Smooth muscle cell (in vitro differentiated cells): ENCODE measurements at regions not wholly inside any gene's neighbourhood (a gene's known extent, or its start where the extent isn't known, plus 50 kb on each side); places are given as distances from the start of the nearest gene placed in this dataset.

Experiments used
- DNase-seq: peaks from one replicate; lab custom pipeline; 2025; ENCODE audit not compliant: unreplicated experiment; lab: John Stamatoyannopoulos, UW
- H2AFZ ChIP-seq: fragments of 200-600 bp; sonication (generic); 2 replicates; pipeline ENCODE4 v1.6.0; 2016; ENCODE audit warnings: antibody characterized with exemption, low read depth, mild to moderate bottlenecking
- H3F3A ChIP-seq: fragments of 200-600 bp; sonication (generic); 2 replicates; pipeline ENCODE4 v1.6.0; 2017; ENCODE audit warnings: antibody characterized with exemption, low read depth
- H3K27ac ChIP-seq: fragments of 200-600 bp; sonication (generic); 2 replicates; pipeline ENCODE4 v1.5.1; 2016; ENCODE audit warnings: low read depth, mild to moderate bottlenecking
- H3K27me3 ChIP-seq: fragments of 200-600 bp; sonication (generic); 2 replicates; pipeline ENCODE4 v1.6.1; 2016; ENCODE audit warnings: low read depth, mild to moderate bottlenecking
- H3K36me3 ChIP-seq: fragments of 200-600 bp; sonication (generic); 2 replicates; pipeline ENCODE4 v1.5.1; 2016; ENCODE audit warnings: low read depth
- H3K4me1 ChIP-seq: fragments of 200-600 bp; sonication (generic); 2 replicates; pipeline ENCODE4 v1.5.1; 2016; ENCODE audit warnings: low read depth
- H3K4me2 ChIP-seq: fragments of 200-600 bp; sonication (generic); 2 replicates; pipeline ENCODE4 v1.6.0; 2016; ENCODE audit warnings: mild to moderate bottlenecking
- H3K4me3 ChIP-seq: fragments of 200-600 bp; sonication (generic); 2 replicates; pipeline ENCODE4 v1.5.1; 2016; ENCODE audit warnings: mild to moderate bottlenecking
- H3K79me2 ChIP-seq: fragments of 200-600 bp; sonication (generic); 2 replicates; pipeline ENCODE4 v1.6.0; 2016; ENCODE audit warnings: low read depth, mild to moderate bottlenecking
- H3K9ac ChIP-seq: fragments of 200-600 bp; sonication (generic); 2 replicates; pipeline ENCODE4 v1.6.0; 2016; ENCODE audit warnings: low read depth
- H3K9me3 ChIP-seq: fragments of 200-600 bp; sonication (generic); replicated peaks from 2 replicates; pipeline ENCODE4 v1.5.1; 2016; ENCODE audit warnings: low read depth
- H4K20me1 ChIP-seq: fragments of 200-600 bp; sonication (generic); 2 replicates; pipeline ENCODE4 v1.6.0; 2016; ENCODE audit warnings: low read depth
- WGBS: methylation state at CpG from one replicate; pipeline ENCODE4 v1.1.7; 2016; ENCODE audit warnings: low lambda C conversion rate; 5-methylcytosine and 5-hydroxymethylcytosine counted together
- TF ChIP-seq, protein P1 (sequence below): fragments of 200-600 bp; sonication (generic); IDR thresholded peaks from 2 replicates; pipeline ENCODE4 v1.5.1; 2017; ENCODE audit warnings: borderline replicate concordance, mild to moderate bottlenecking, antibody characterized with exemption; ENCODE audit not compliant: insufficient read depth, poor library complexity, severe bottlenecking

DNA sequence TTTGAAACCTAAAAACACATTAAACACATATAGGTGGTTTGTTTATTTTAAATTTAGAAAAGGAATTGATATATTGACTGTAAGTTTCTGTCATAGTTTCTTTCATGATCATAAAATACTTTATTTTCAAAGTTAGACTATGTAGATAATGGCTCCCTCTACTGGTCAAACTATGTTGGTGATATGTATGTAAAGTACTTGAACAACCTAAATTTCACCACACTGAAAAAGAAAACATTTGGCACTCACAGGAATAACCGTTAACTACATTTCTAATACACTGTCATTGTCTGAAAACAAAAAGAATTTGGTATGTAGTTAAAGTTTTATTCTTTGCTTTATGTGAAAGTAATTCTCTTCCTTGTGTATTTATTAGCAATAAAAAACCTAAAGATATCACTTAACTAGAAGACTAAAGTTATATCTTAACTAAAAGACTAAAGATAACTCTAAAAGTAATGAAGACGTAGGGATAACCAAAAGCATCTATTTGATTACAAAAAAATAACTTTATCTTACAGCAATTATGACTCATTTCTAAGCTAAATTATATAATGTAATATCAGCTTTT lies 427.5 kb downstream of the VGLL3 start:
- Histone ChIP-seq H3F3A (no peaks in the 10 kb centered on the region), H3K79me2 (no peaks in the 10 kb centered on the region), H4K20me1 (no peaks in the 10 kb centered on the region), H3K4me3 (no peak overlapping the region), H2AFZ (no peak overlapping the region), H3K36me3 (no peaks in the 10 kb centered on the region), H3K4me1 (no peaks in the 10 kb centered on the region), H3K27ac (no peak overlapping the region), H3K9me3 (no peaks in the 10 kb centered on the region), H3K27me3 (no peaks in the 10 kb centered on the region), H3K4me2 (no peak overlapping the region), H3K9ac (no peak overlapping the region)
- 38% methylated on average over 2 of the region's 2 CpGs for WGBS
- TF ChIP-seq, protein P1, sequence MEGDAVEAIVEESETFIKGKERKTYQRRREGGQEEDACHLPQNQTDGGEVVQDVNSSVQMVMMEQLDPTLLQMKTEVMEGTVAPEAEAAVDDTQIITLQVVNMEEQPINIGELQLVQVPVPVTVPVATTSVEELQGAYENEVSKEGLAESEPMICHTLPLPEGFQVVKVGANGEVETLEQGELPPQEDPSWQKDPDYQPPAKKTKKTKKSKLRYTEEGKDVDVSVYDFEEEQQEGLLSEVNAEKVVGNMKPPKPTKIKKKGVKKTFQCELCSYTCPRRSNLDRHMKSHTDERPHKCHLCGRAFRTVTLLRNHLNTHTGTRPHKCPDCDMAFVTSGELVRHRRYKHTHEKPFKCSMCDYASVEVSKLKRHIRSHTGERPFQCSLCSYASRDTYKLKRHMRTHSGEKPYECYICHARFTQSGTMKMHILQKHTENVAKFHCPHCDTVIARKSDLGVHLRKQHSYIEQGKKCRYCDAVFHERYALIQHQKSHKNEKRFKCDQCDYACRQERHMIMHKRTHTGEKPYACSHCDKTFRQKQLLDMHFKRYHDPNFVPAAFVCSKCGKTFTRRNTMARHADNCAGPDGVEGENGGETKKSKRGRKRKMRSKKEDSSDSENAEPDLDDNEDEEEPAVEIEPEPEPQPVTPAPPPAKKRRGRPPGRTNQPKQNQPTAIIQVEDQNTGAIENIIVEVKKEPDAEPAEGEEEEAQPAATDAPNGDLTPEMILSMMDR = peak; percentile 89
- DNase-seq = no peak

DNA sequence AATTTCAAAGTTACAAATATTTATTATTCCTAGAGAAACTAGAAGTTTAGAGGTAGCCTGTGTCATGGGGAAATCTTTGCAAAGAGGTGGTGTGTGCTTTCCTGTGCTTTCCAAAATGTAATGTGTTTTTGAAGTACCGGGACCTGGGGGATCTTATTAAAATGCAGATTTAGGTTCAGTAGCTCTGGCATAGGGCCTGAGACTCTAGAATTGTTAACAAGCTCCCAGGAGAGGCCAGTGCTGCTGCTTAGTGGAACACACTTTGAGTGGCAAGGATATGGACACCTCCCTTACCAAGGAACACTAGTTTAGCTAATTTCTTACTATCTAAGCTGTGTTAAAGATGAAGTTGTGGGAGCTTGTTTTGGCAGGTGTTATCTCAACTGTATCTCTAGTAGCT lies 428.9 kb downstream of the VGLL3 start:
- 45% methylated on average over 1 of the region's 1 CpG for WGBS
- no peaks in the 10 kb centered on the region for H3K27me3 ChIP-seq
- H3K27ac ChIP-seq = no peak overlapping the region
- H3K9ac ChIP-seq = no peak overlapping the region
- no peaks in the 10 kb centered on the region for H3K79me2 ChIP-seq
- no peaks in the 10 kb centered on the region for H3F3A ChIP-seq
- no peaks in the 10 kb centered on the region for H3K36me3 ChIP-seq
- H3K4me1 ChIP-seq = no peaks in the 10 kb centered on the region
- H4K20me1 ChIP-seq = no peaks in the 10 kb centered on the region
- no peak overlapping the region for H2AFZ ChIP-seq
- no peak overlapping the region for H3K4me2 ChIP-seq
- DNase-seq = no peak
- H3K9me3 ChIP-seq = no peaks in the 10 kb centered on the region
- no peak overlapping the region for H3K4me3 ChIP-seq
- TF ChIP-seq, protein P1 = no peak

DNA sequence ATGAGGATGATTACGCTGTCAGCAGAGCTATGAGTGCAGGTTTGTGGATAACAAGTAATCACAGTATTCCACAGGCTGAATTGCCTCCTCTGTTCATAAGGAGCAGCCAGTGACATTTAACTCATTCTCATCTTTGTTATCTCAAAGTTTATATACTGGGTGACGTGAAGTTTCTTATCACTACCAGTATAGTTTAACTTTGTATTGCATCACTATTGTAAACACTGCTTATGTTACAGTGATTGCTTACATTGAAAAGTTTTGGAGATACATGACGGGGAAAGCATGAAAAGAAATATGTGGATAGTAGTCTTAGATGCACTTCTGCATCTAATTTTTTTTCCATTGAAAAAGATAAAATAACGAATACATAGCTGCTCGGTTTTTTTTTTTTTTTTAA lies 429.7 kb downstream of the VGLL3 start:
- no peaks in the 10 kb centered on the region for H4K20me1 ChIP-seq
- 65% methylated on average over 5 of the region's 5 CpGs for WGBS
- H3K4me1 ChIP-seq = no peaks in the 10 kb centered on the region
- TF ChIP-seq, protein P1 = no peak
- H3K79me2 ChIP-seq = no peaks in the 10 kb centered on the region
- no peak overlapping the region for H3K4me3 ChIP-seq
- no peaks in the 10 kb centered on the region for H3F3A ChIP-seq
- no peak overlapping the region for H3K9ac ChIP-seq
- no peak overlapping the region for H3K27ac ChIP-seq
- H3K9me3 ChIP-seq = no peaks in the 10 kb centered on the region
- DNase-seq = no peak
- no peaks in the 10 kb centered on the region for H3K36me3 ChIP-seq
- no peak overlapping the region for H2AFZ ChIP-seq
- no peaks in the 10 kb centered on the region for H3K27me3 ChIP-seq
- no peak overlapping the region for H3K4me2 ChIP-seq

DNA sequence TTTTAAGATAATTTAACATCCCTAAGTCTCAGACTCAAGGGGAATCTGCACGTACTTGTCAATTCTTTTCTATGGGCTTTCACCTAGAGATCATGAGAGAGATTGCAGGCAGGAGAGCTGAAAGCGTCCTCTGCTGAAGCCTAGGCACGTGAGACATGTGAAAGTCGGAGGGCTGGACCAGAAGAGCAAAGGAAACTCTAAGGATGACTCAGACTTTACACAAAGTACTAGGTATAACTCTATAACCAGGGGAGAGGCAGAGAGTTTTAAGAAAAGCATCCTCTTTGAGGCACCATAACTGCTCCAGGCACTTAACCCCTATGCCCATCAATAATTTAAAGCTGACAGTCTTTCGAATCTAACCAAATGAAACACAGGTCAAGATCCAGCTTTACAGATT lies 436.6 kb downstream of the VGLL3 start:
- no peak for DNase-seq

More for the DNA sequence above, 436.6 kb downstream of the VGLL3 start:
- H2AFZ ChIP-seq = no peak overlapping the region
- H3K4me2 ChIP-seq = no peak overlapping the region
- WGBS = 51% methylated on average over 5 of the region's 5 CpGs
- H3K9me3 ChIP-seq = no peaks in the 10 kb centered on the region
- no peak overlapping the region for H3K4me3 ChIP-seq
- TF ChIP-seq, protein P1 = no peak
- H3K4me1 ChIP-seq = no peaks in the 10 kb centered on the region
- no peak overlapping the region for H3K27ac ChIP-seq
- no peaks in the 10 kb centered on the region for H3K79me2 ChIP-seq
- H3F3A ChIP-seq = no peaks in the 10 kb centered on the region
- no peaks in the 10 kb centered on the region for H4K20me1 ChIP-seq
- H3K9ac ChIP-seq = no peak overlapping the region
- H3K36me3 ChIP-seq = no peaks in the 10 kb centered on the region
- H3K27me3 ChIP-seq = no peaks in the 10 kb centered on the region
